H1 (cell line): ENCODE measurements at regions not wholly inside any gene's neighbourhood (a gene's known extent, or its start where the extent isn't known, plus 50 kb on each side); places are given as distances from the start of the nearest gene placed in this dataset.

ENCODE experiments used
- CTCF ChIA-PET: fragments of 300-600 bp; sonication (Branson Sonifier 250); formaldehyde crosslinking; loops from one replicate; lab custom pipeline; 2021; ENCODE audit not compliant: partially characterized antibody; lab: Charles Lee
- POLR2A ChIA-PET: fragments of 300-600 bp; sonication (Branson Sonifier 250); formaldehyde crosslinking; loops from one replicate; lab custom pipeline; 2021; ENCODE audit warnings: inconsistent platforms; ENCODE audit not compliant: partially characterized antibody; lab: Charles Lee
- DNase-seq, 2 experiments: peaks; one replicate each; pipeline versions ENCODE4 v3.0.0 to v3.0.0-alpha.2; 2010 to 2022; ENCODE audit warnings: low spot score in 2 of 2, low read depth in 1 of 2, mixed read lengths in 1 of 2
- FAIRE-seq: peaks from 2 replicates; lab custom pipeline; 2011; peaks lifted over from hg19 to GRCh38; lab: Jason Lieb, UNC
- H2AFZ ChIP-seq: 2 replicates; pipeline ENCODE4 v1.8.1; 2012; ENCODE audit warnings: low read length, inconsistent platforms
- H2AK5ac ChIP-seq: 2 replicates; pipeline ENCODE4 v1.6.1; 2013; ENCODE audit warnings: low read depth, low read length
- H2BK120ac ChIP-seq: replicated peaks from 2 replicates; pipeline ENCODE3; 2013; ENCODE audit warnings: low read depth, low read length, inconsistent platforms
- H2BK12ac ChIP-seq: 2 replicates; pipeline ENCODE4 v1.6.1; 2013; ENCODE audit warnings: low read depth, low read length
- H2BK15ac ChIP-seq: 2 replicates; pipeline ENCODE4 v1.6.1; 2013; ENCODE audit warnings: low read length
- H2BK20ac ChIP-seq: 2 replicates; pipeline ENCODE4 v1.6.1; 2013; ENCODE audit warnings: low read length
- H2BK5ac ChIP-seq: 2 replicates; pipeline ENCODE4 v1.6.1; 2013; ENCODE audit warnings: low read depth, low read length
- H3K14ac ChIP-seq: 2 replicates; pipeline ENCODE4 v1.6.1; 2013; ENCODE audit warnings: inconsistent platforms; ENCODE audit not compliant: insufficient read length
- H3K18ac ChIP-seq: 2 replicates; pipeline ENCODE4 v1.6.1; 2013; ENCODE audit warnings: low read length; ENCODE audit errors: extremely low read depth
- H3K23ac ChIP-seq: 2 replicates; pipeline ENCODE4 v1.6.1; 2013; ENCODE audit warnings: inconsistent platforms; ENCODE audit not compliant: insufficient read length
- H3K23me2 ChIP-seq: 2 replicates; pipeline ENCODE4 v1.6.1; 2013; ENCODE audit warnings: low read depth, low read length
- H3K27ac ChIP-seq: 2 replicates; pipeline ENCODE4 v1.6.1; 2011; ENCODE audit warnings: low read depth, low read length, inconsistent platforms
- H3K27me3 ChIP-seq, 4 experiments: replicated peaks in 1 of 4; 1 replicate in 1 of 4; 2 replicates in 3 of 4; pipeline versions ENCODE4 v1.6.1 to v1.8.1; 2011 to 2013; ENCODE audit warnings: low read length in 3 of 4, mild to moderate bottlenecking in 3 of 4, inconsistent platforms in 2 of 4, mixed read lengths in 2 of 4, moderate library complexity in 1 of 4; ENCODE audit not compliant: control insufficient read depth in 3 of 4, insufficient read depth in 3 of 4; ENCODE audit errors: extremely low read depth in 1 of 4
- H3K36me3 ChIP-seq, 4 experiments: 2 replicates each; pipeline versions ENCODE4 v1.6.1 to v1.8.1; 2011 to 2013; ENCODE audit warnings: mild to moderate bottlenecking in 4 of 4, low read length in 3 of 4, moderate library complexity in 2 of 4, control low read depth in 1 of 4, inconsistent platforms in 1 of 4; ENCODE audit not compliant: insufficient read depth in 4 of 4, control insufficient read depth in 2 of 4
- H3K4ac ChIP-seq: replicated peaks from 2 replicates; pipeline ENCODE3; 2013; ENCODE audit warnings: low read length, low read depth, mixed read lengths, inconsistent platforms; ENCODE audit not compliant: insufficient read length
- H3K4me1 ChIP-seq, 4 experiments: replicated peaks in 1 of 4; 1 replicate in 1 of 4; 2 replicates in 3 of 4; pipeline versions ENCODE4 v1.6.1 to v1.8.1; 2011 to 2013; ENCODE audit warnings: low read length in 3 of 4, inconsistent platforms in 2 of 4, mixed read lengths in 1 of 4; ENCODE audit not compliant: insufficient read depth in 4 of 4, control insufficient read depth in 3 of 4
- H3K4me2 ChIP-seq, 2 experiments: 2 replicates each; pipeline versions ENCODE4 v1.6.1 to v1.8.1; 2011 to 2013; ENCODE audit warnings: low read depth in 2 of 2, low read length in 2 of 2, control low read depth in 1 of 2, inconsistent platforms in 1 of 2, mild to moderate bottlenecking in 1 of 2; ENCODE audit not compliant: insufficient read depth in 1 of 2
- H3K4me3 ChIP-seq, 4 experiments: fragments of 200-600, 300-600 bp in 1 of 4; sonication (generic), shearing (Covaris generic), sonication (Bioruptor Twin) in 1 of 4; 2 replicates each; pipeline versions ENCODE4 v1.5.1 to v1.8.1; 2011 to 2016; ENCODE audit warnings: low read length in 4 of 4, low read depth in 3 of 4, control low read depth in 2 of 4, inconsistent platforms in 2 of 4, mild to moderate bottlenecking in 2 of 4, mixed read lengths in 1 of 4, moderate library complexity in 1 of 4; ENCODE audit not compliant: insufficient read depth in 2 of 4; ENCODE audit errors: extremely low read depth in 1 of 4
- H3K56ac ChIP-seq: replicated peaks from 2 replicates; pipeline ENCODE3; 2013; ENCODE audit warnings: low read depth, mild to moderate bottlenecking, mixed read lengths, low read length, inconsistent platforms; ENCODE audit not compliant: insufficient read length
- H3K79me1 ChIP-seq: 2 replicates; pipeline ENCODE4 v1.6.1; 2013; ENCODE audit warnings: low read depth, low read length, control low read depth
- H3K79me2 ChIP-seq, 2 experiments: 2 replicates each; pipeline versions ENCODE4 v1.6.1 to v1.8.1; 2012 to 2013; ENCODE audit warnings: low read length in 2 of 2, mild to moderate bottlenecking in 2 of 2, inconsistent platforms in 1 of 2; ENCODE audit not compliant: insufficient read depth in 2 of 2, control insufficient read depth in 1 of 2
- H3K9ac ChIP-seq, 4 experiments: replicated peaks in 1 of 4; 1 replicate in 1 of 4; 2 replicates in 3 of 4; pipeline versions ENCODE4 v1.6.1 to v1.8.1; 2011 to 2013; ENCODE audit warnings: low read depth in 3 of 4, low read length in 3 of 4, control low read depth in 2 of 4, mild to moderate bottlenecking in 2 of 4, moderate library complexity in 2 of 4, inconsistent platforms in 1 of 4; ENCODE audit errors: extremely low read depth in 1 of 4
- H3K9me3 ChIP-seq, 2 experiments: 2 replicates each; pipeline versions ENCODE4 v1.6.1 to v1.8.1; 2012 to 2013; ENCODE audit warnings: mild to moderate bottlenecking in 2 of 2, moderate library complexity in 2 of 2, control low read depth in 1 of 2, inconsistent platforms in 1 of 2, low read depth in 1 of 2, low read length in 1 of 2, mixed read lengths in 1 of 2; ENCODE audit not compliant: insufficient read depth in 2 of 2
- H4K20me1 ChIP-seq, 2 experiments: replicated peaks in 1 of 2; 2 replicates each; pipeline versions ENCODE3 to v1.8.1; 2011 to 2013; ENCODE audit warnings: inconsistent platforms in 2 of 2, low read length in 2 of 2, mild to moderate bottlenecking in 1 of 2; ENCODE audit not compliant: insufficient read depth in 2 of 2, control insufficient read depth in 1 of 2
- H4K5ac ChIP-seq: 2 replicates; pipeline ENCODE4 v1.6.1; 2013; ENCODE audit warnings: low read length, low read depth, mixed read lengths, inconsistent platforms; ENCODE audit not compliant: insufficient read length
- H4K8ac ChIP-seq: 2 replicates; pipeline ENCODE4 v1.8.0; 2013; ENCODE audit warnings: mild to moderate bottlenecking, moderate library complexity, low read length, inconsistent platforms; ENCODE audit not compliant: insufficient read depth; ENCODE audit errors: extremely low read depth
- H4K91ac ChIP-seq: replicated peaks from 2 replicates; pipeline ENCODE3; 2013; ENCODE audit warnings: low read length, mixed read lengths, inconsistent platforms; ENCODE audit not compliant: insufficient read length
- ASH2L ChIP-seq: fragments of 200-600, 300-600 bp; sonication (generic); IDR thresholded peaks from one replicate; pipeline ENCODE4 v1.7.1; 2017; ENCODE audit warnings: low read length
- CEBPB ChIP-seq: IDR thresholded peaks from 2 replicates; pipeline ENCODE4 v1.6.1; 2012; ENCODE audit warnings: low read depth, low read length
- EGR1 ChIP-seq: IDR thresholded peaks from 2 replicates; pipeline ENCODE4 v1.6.1; 2011; ENCODE audit warnings: low read depth, low read length, borderline replicate concordance
- HDAC6 ChIP-seq: IDR thresholded peaks from one replicate; pipeline ENCODE4 v1.7.1; 2012; ENCODE audit warnings: low read depth, mild to moderate bottlenecking, inconsistent platforms, low read length, moderate library complexity
- JUN ChIP-seq: IDR thresholded peaks from 2 replicates; pipeline ENCODE4 v1.6.1; 2011; ENCODE audit warnings: low read depth, mild to moderate bottlenecking, improper control_type of control experiment, low read length
- JUND ChIP-seq: IDR thresholded peaks from 2 replicates; pipeline ENCODE4 v1.6.1; 2011; ENCODE audit warnings: mild to moderate bottlenecking, improper control_type of control experiment, low read length
- KDM4A ChIP-seq: IDR thresholded peaks from one replicate; pipeline ENCODE4 v1.7.1; 2012; ENCODE audit warnings: low read depth, mild to moderate bottlenecking, moderate library complexity, low read length, inconsistent platforms; ENCODE audit not compliant: severe bottlenecking
- NANOG ChIP-seq: IDR thresholded peaks from 2 replicates; pipeline ENCODE4 v1.6.1; 2011; ENCODE audit warnings: low read length, low read depth, mild to moderate bottlenecking, inconsistent platforms; ENCODE audit not compliant: insufficient read depth, poor library complexity, severe bottlenecking
- RBBP5 ChIP-seq: IDR thresholded peaks from 2 replicates; pipeline ENCODE4 v1.7.1; 2012; ENCODE audit warnings: low read depth, mild to moderate bottlenecking, inconsistent platforms, low read length, moderate library complexity, borderline replicate concordance
- SIRT6 ChIP-seq: IDR thresholded peaks from one replicate; pipeline ENCODE4 v1.7.1; 2012; ENCODE audit warnings: low read length, inconsistent platforms
- SIX5 ChIP-seq: IDR thresholded peaks from 2 replicates; pipeline ENCODE4 v1.6.1; 2011; ENCODE audit warnings: mild to moderate bottlenecking, low read depth, low read length
- SUZ12 ChIP-seq: fragments of 200-600 bp; sonication (generic); IDR thresholded peaks from 2 replicates; pipeline ENCODE4 v1.6.1; 2012; ENCODE audit warnings: mild to moderate bottlenecking, inconsistent platforms, low read length, moderate library complexity, mixed read lengths
- TBP ChIP-seq: IDR thresholded peaks from 2 replicates; pipeline ENCODE4 v1.6.1; 2011; ENCODE audit warnings: low read depth, low read length, improper control_type of control experiment
- TCF12 ChIP-seq: IDR thresholded peaks from 2 replicates; pipeline ENCODE4 v1.6.1; 2011; ENCODE audit warnings: low read depth, mild to moderate bottlenecking, low read length
- ZNF274 ChIP-seq: IDR thresholded peaks from 2 replicates; pipeline ENCODE4 v1.7.0; 2012; ENCODE audit warnings: low read length, borderline replicate concordance; ENCODE audit errors: extremely low read depth
- WGBS, 2 experiments: shearing (Covaris generic) in 1 of 2; methylation state at CpG; one replicate each; pipeline versions ENCODE4 v1.1.6 to v1.1.7; 2013 to 2015; ENCODE audit warnings: low lambda C conversion rate in 2 of 2, mixed read lengths in 2 of 2, inconsistent platforms in 1 of 2, low coverage in 1 of 2, missing lambda C conversion rate in 1 of 2; ENCODE audit not compliant: insufficient replicate concordance in 2 of 2, insufficient coverage in 1 of 2, insufficient read length in 1 of 2; ENCODE audit errors: extremely low coverage in 1 of 2, missing lambda C conversion rate in 1 of 2; 5-methylcytosine and 5-hydroxymethylcytosine counted together
- TF ChIP-seq, protein P1 (sequence below): IDR thresholded peaks from 2 replicates; pipeline ENCODE4 v1.6.1; 2011; ENCODE audit warnings: low read length, improper control_type of control experiment

DNA sequence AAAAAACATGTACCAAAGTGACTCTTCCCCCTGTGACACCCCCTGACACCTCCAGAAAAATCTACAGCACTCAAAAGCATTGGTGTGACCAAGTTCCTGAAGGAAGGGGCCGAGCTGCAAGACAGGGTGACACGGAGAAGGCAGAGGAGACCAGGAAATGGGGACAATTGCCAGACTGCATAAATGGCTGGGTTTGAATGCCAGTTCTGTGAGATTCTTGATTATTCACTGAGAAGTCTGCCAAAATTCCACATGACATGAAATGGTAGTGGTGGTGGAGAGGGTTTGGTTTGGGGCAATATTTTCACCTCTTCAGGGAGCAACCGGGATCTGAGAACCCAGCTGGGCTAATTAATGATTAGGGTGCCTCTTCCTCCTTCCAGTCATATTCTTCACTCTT lies 178.5 kb downstream of the ARL4C start:
- H3K23me2 ChIP-seq = no peaks in the 10 kb centered on the region
- no peak overlapping the region for H3K4ac ChIP-seq
- FAIRE-seq (no peak), DNase-seq (no peak)
- no peak overlapping the region for H2BK5ac ChIP-seq
- H2BK20ac ChIP-seq = no peak overlapping the region
- H3K27ac ChIP-seq = no peak overlapping the region
- no peak overlapping the region for H3K4me2 ChIP-seq
- WGBS, 2 experiments = 94% methylated on average over 3 of the region's 3 CpGs; no CpG with 5 or more reads in 1 of the 2 experiments
- H3K23ac ChIP-seq = no peak overlapping the region
- no peak overlapping the region for H3K9ac ChIP-seq
- H2AFZ ChIP-seq = no peak overlapping the region
- H4K91ac ChIP-seq = no peak overlapping the region
- H4K8ac ChIP-seq = no peak overlapping the region
- H3K79me1 ChIP-seq = no peaks in the 10 kb centered on the region
- no peaks in the 10 kb centered on the region for H3K36me3 ChIP-seq
- no peak overlapping the region for H3K56ac ChIP-seq
- no peak overlapping the region for H4K5ac ChIP-seq
- H2BK15ac ChIP-seq = no peak overlapping the region
- POLR2A ChIA-PET = no interaction called here
- no peaks in the 10 kb centered on the region for H3K4me1 ChIP-seq
- no peak overlapping the region for H2AK5ac ChIP-seq
- no peaks in the 10 kb centered on the region for H3K27me3 ChIP-seq
- H2BK12ac ChIP-seq = no peak overlapping the region
- H3K4me3 ChIP-seq = no peak overlapping the region
- no peak overlapping the region for H3K18ac ChIP-seq
- CTCF ChIA-PET = interaction anchor here (0.8 kb wide), 1 partner anchor 30 kb away, joined by 6 read pairs; no protein-coding TSS in a partner anchor
- H3K9me3 ChIP-seq = no peaks in the 10 kb centered on the region
- no peaks in the 10 kb centered on the region for H4K20me1 ChIP-seq
- H3K79me2 ChIP-seq = no peaks in the 10 kb centered on the region
- H3K14ac ChIP-seq = no peak overlapping the region
- H2BK120ac ChIP-seq = no peak overlapping the region
- no peak for TF ChIP-seq TCF12
- TF ChIP-seq JUND = no peak
- no peak for TF ChIP-seq SIRT6
- no peak for TF ChIP-seq NANOG
- TF ChIP-seq EGR1 = no peak
- TF ChIP-seq CEBPB = no peak
- no peak for TF ChIP-seq JUN
- no peak for TF ChIP-seq ZNF274
- no peak for TF ChIP-seq RBBP5
- TF ChIP-seq, protein P1, sequence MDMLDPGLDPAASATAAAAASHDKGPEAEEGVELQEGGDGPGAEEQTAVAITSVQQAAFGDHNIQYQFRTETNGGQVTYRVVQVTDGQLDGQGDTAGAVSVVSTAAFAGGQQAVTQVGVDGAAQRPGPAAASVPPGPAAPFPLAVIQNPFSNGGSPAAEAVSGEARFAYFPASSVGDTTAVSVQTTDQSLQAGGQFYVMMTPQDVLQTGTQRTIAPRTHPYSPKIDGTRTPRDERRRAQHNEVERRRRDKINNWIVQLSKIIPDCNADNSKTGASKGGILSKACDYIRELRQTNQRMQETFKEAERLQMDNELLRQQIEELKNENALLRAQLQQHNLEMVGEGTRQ = no peak
- no peak for TF ChIP-seq ASH2L
- TF ChIP-seq SIX5 = no peak
- no peak for TF ChIP-seq KDM4A
- TF ChIP-seq HDAC6 = no peak
- no peak for TF ChIP-seq TBP
- TF ChIP-seq SUZ12 = no peak
